Fibroblast of pulmonary artery (primary cell): ENCODE measurements at regions not wholly inside any gene's neighbourhood (a gene's known extent, or its start where the extent isn't known, plus 50 kb on each side); places are given as distances from the start of the nearest gene placed in this dataset.
A peak's percentile ranks its signal among the peaks of the same experiment; 100 is the strongest.

Source experiments
- DNase-seq: peaks from one replicate; pipeline ENCODE4 v3.0.0-alpha.2; 2010; ENCODE audit warnings: low read depth
- H3K4me3 ChIP-seq: replicated peaks from 2 replicates; pipeline ENCODE4 v1.5.1; 2011; ENCODE audit warnings: low read depth, mild to moderate bottlenecking, control low read depth, low read length, moderate library complexity
- CTCF ChIP-seq: IDR thresholded peaks from 2 replicates; pipeline ENCODE4 v1.5.1; 2011; ENCODE audit warnings: mild to moderate bottlenecking, control low read depth, low read length, inconsistent platforms; ENCODE audit errors: missing control alignments

- TF ChIP-seq CTCF, result no peak
- DNase-seq, result no peak
- no peak overlapping the region for H3K4me3 ChIP-seq
Measured at GRCh38 chr6:9439621-9440330, 975.1 kb downstream of the TFAP2A start.

GRCh38 chr6:9437836-9438235 lies 977.0 kb downstream of the TFAP2A start:
- DNase-seq, result peak; percentile 20

GRCh38 chr6:9435281-9435680 lies 979.6 kb downstream of the TFAP2A start:
- DNase-seq, result no peak
- no peak overlapping the region for H3K4me3 ChIP-seq
- TF ChIP-seq CTCF, result no peak

More at GRCh38 chr6:9437836-9438235, 977.0 kb downstream of the TFAP2A start:
- no peak for TF ChIP-seq CTCF
- no peak overlapping the region for H3K4me3 ChIP-seq

GRCh38 chr6:9431945-9432344 lies 982.9 kb downstream of the TFAP2A start:
- no peak for TF ChIP-seq CTCF
- no peak for DNase-seq
- no peak overlapping the region for H3K4me3 ChIP-seq

GRCh38 chr6:9428421-9429172 lies 986.3 kb downstream of the TFAP2A start:
- H3K4me3 ChIP-seq, result no peak overlapping the region
- peak; percentile 34 for DNase-seq
- no peak for TF ChIP-seq CTCF

- H3K4me3 ChIP-seq, result no peak overlapping the region
- DNase-seq, result no peak
- no peak for TF ChIP-seq CTCF
Measured at GRCh38 chr6:9422138-9422537, 986.8 kb upstream of the SLC35B3 start.
